ENCODE measurements at regions not wholly inside any gene's neighbourhood (a gene's known extent, or its start where the extent isn't known, plus 50 kb on each side); places are given as distances from the start of the nearest gene placed in this dataset.
"Not testable (repeated sequence)": the region's sequence is repeated elsewhere in the genome, so short reads cannot be mapped to it uniquely, and the experiment has no call there.

- DNase-seq (ENCODE audit: low spot score), result not testable (repeated sequence)
Measured at GRCh38 chr3:152774230-152774629, 60.7 kb upstream of the P2RY1 start.

- DNase-seq (ENCODE audit: low spot score), result no peak
Measured at GRCh38 chr3:152778022-152778421, 56.9 kb upstream of the P2RY1 start.

GRCh38 chr3:152779653-152780052 lies 55.3 kb upstream of the P2RY1 start:
- DNase-seq (ENCODE audit: low spot score), result no peak

GRCh38 chr3:152780553-152780952 lies 54.4 kb upstream of the P2RY1 start:
- DNase-seq (ENCODE audit: low spot score), result no peak

- no peak for DNase-seq (ENCODE audit: low spot score)
Measured at GRCh38 chr3:152785051-152785450, 49.9 kb upstream of the P2RY1 start.

All from RKO (cell line).